HuH-7 (cell line): ENCODE measurements at regions not wholly inside any gene's neighbourhood (a gene's known extent, or its start where the extent isn't known, plus 50 kb on each side); places are given as distances from the start of the nearest gene placed in this dataset.
"Not testable (repeated sequence)": the region's sequence is repeated elsewhere in the genome, so short reads cannot be mapped to it uniquely, and the experiment has no call there.

Experiments
- DNase-seq: peaks from one replicate; pipeline ENCODE4 v3.0.0; 2011; ENCODE audit warnings: low spot score

- DNase-seq = no peak
Measured at GRCh38 chr5:36390640-36391039, 88.9 kb upstream of the RANBP3L start.

GRCh38 chr5:36392186-36392585 lies 90.5 kb upstream of the RANBP3L start:
- no peak for DNase-seq

GRCh38 chr5:36392818-36393217 lies 91.1 kb upstream of the RANBP3L start:
- no peak for DNase-seq

- DNase-seq = no peak
Measured at GRCh38 chr5:36393656-36394428, 92.1 kb upstream of the RANBP3L start.

GRCh38 chr5:36395260-36395659 lies 93.6 kb upstream of the RANBP3L start:
- no peak for DNase-seq

GRCh38 chr5:36395947-36396346 lies 94.2 kb upstream of the RANBP3L start:
- DNase-seq = not testable (repeated sequence)

GRCh38 chr5:36396640-36397039 lies 94.9 kb upstream of the RANBP3L start:
- no peak for DNase-seq

DNA sequence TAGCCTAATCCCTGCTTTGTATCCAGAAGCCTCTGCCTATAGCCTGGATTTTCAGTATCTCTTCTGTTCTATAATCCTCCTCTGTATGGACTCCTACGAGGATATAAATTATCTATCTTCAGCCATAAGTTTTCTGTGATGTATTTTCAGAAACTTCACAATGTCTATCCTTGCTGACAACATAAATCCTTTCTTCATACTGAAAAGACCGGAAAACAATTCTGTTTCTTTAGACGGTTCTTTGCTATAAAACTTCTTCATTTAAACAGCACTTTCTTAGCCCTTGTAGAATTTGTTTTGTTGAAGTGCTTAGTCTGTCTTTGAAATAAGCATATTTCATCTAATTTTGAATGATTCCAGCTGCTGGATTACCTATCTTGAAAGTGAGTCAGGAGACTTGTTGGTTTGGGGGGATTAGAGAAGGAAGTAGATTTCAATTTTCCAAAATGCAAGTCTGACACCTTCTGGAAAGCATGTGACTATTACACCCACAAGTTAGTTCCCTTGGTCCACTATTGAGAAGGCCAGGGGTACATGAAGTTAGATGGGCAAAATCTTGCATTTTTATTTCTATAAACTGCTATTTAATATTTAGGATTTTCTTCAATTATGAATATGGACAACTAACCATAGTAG lies 96.3 kb upstream of the RANBP3L start:
- no peak for DNase-seq

DNA sequence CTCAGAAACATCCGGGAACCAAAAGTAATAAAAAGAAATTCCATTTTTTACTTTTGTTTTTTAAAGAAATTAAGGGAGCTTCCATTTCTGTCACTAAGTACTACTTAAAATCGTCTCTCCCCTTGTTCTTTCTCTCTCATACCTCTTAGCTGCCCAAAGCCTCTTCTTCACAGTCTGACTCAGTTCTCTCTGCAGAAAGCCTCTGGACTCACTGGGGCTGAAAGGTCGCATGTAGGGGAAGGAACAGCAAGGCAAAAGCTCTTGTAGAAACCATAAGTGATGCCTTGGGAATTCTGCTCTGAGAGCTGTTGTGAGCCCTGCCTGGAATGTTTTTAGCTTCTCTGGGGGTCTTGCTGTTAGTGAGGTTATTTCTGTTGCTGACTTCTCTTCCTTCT lies 100.8 kb upstream of the RANBP3L start:
- DNase-seq = no peak

GRCh38 chr5:36403632-36404311 lies 102.1 kb upstream of the RANBP3L start:
- no peak for DNase-seq

- DNase-seq = no peak
Measured at GRCh38 chr5:36406023-36406422, 104.3 kb upstream of the RANBP3L start.

DNA sequence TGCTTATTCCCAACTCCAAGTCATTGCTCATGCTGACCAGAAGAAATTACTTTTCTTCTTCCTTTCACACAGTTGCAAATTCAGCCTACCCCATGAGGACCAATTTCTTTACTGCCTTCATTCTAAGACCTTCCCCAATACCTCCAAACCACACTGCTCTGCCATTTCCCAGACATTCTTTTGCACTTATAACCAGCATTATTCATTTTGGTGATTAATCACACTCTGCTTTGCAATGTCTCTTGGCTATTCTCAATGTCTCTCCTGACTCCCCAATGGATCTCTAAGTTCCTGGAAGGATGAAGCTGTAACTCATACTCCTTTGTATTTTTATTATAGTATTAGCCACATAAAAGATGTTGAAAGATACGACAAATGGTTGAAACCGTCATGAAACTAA lies 105.7 kb upstream of the RANBP3L start:
- no peak for DNase-seq

DNA sequence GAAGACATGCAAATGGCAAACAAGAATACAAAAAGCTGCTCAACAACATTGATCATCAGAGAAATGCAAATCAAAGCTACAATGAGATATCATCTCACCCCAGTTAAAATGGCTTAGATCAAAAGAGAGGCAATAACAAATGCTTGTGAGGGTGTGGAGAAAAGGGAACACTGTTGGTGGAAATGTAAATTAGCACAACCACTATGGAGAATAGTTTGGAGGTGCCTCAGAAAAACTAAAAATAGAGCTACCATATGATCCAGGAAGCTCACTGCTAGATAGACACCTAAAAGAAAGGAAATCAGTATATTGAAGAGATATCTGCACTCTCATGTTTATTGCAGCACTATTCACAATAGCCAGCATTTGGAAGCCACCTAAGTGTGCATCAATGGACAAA lies 108.0 kb upstream of the RANBP3L start:
- DNase-seq = not testable (repeated sequence)

DNA sequence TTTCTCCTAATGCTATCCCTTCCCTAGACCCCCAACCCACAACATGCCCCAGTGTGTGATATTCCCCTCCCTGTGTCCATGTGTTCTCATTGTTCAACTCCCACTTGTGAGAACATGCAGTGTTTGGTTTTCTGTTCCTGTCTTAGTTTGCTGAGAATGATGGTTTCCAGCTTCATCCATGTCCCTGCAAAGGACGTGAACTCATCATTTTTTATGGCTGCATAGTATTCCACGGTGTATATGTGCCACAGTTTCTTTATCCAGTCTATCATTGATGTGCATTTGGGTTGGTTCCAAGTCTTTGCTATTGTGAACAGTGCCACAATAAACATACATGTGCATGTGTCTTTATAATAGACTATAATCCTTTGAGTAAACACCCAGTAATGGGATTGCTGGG lies 109.0 kb upstream of the RANBP3L start:
- DNase-seq = not testable (repeated sequence)

DNA sequence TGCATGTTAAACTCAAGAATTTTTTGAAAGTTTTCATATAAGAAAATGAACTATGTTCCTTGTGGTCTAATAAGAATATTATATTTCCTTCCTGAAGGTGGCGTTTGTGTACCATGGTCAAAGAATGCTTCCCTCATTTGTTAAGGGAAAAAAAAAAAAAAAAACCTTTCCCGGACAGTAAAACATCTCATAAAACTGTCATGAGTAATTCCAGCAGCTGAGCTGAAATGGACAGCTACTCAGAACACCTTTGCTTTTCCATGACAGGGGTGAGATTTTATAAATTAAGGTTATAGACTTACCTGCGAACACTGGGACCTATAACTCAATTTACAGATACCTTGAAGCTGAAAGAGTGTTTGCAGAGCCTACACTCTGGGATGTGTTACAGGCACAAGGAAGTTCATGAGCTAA lies 113.2 kb upstream of the RANBP3L start:
- peak; percentile 51 for DNase-seq

DNA sequence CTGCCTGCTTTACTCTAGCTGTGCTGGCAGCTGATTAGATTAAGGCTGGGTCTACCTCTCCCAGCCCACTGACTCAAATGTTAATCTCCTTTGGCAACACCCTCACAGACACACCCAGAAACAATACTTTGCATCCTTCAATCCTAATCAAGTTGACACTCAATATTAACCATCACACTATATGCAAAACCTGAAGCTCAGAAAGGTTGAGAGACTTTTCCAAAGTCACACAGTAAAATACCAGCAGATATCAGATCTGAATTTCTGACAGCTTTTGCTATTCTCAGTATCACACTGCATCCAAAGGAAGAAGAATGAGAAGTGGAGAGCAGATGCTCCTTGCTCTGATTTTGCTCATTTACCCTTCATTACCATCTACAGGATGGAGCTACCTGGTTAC lies 114.9 kb upstream of the RANBP3L start:
- DNase-seq = no peak

GRCh38 chr5:36417221-36417620 lies 115.5 kb upstream of the RANBP3L start:
- no peak for DNase-seq

DNA sequence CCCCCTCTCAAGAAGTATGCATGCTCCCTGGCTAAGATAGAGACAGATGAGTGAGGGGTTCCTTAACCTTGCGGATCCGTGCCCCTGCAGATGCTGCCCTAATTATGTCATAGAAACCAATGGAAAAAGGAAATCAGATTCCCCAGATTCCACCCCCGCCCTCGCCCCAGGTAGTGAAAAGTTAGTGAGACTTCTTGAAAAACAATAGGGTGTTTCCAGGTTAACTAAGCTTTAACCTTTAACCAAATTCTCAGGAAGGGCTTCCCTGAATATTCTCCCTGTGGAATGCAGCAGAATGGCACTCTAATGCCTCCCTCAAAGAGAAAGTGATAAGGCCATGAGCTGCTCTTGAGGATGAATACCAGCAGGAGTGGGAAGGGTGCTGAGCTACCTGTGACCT lies 116.0 kb upstream of the RANBP3L start:
- no peak for DNase-seq

GRCh38 chr5:36418152-36418979 lies 116.7 kb upstream of the RANBP3L start:
- DNase-seq = no peak

DNA sequence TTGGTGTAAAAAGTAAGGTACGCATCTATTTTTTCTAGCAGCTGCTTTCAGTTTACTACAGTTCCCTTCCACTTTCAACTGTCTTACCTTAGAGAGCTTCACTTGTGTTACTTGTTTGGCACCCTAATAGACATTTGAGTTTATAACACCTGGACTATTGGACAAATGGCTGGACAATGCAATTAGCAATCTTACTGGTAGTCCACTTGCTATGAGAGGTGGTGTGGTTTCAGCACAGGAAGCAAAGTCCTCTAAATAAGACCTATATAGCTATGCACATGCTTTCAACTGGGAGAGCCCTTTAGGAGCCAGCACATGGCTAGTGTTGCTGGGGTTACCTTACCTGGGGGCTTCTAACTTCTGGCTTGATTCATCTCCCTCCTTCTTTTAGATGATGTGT lies 119.6 kb upstream of the RANBP3L start:
- no peak for DNase-seq

GRCh38 chr5:36422952-36423351 lies 121.2 kb upstream of the RANBP3L start:
- DNase-seq = no peak

- DNase-seq = no peak
Measured at GRCh38 chr5:36423578-36424307, 122.0 kb upstream of the RANBP3L start.
